Hepatocyte (in vitro differentiated cells): ENCODE measurements at regions not wholly inside any gene's neighbourhood (a gene's known extent, or its start where the extent isn't known, plus 50 kb on each side); places are given as distances from the start of the nearest gene placed in this dataset.
"Not testable (repeated sequence)": the region's sequence is repeated elsewhere in the genome, so short reads cannot be mapped to it uniquely, and the experiment has no call there.

Source experiments
- DNase-seq: peaks from one replicate; pipeline ENCODE4 v3.0.0-alpha.2; 2016; ENCODE audit warnings: low spot score
- H2AFZ ChIP-seq: fragments of 200-600 bp; sonication (generic); 2 replicates; pipeline ENCODE4 v1.6.0; 2016; ENCODE audit warnings: antibody characterized with exemption, mild to moderate bottlenecking
- H3K27ac ChIP-seq: fragments of 200-600 bp; sonication (generic); 2 replicates; pipeline ENCODE4 v1.5.1; 2016; ENCODE audit warnings: mild to moderate bottlenecking
- H3K27me3 ChIP-seq: fragments of 200-600 bp; sonication (generic); 2 replicates; pipeline ENCODE4 v1.6.1; 2016
- H3K36me3 ChIP-seq: fragments of 200-600 bp; sonication (generic); replicated peaks from 2 replicates; pipeline ENCODE4 v1.5.1; 2016; ENCODE audit warnings: low read depth; ENCODE audit not compliant: insufficient read depth
- H3K4me1 ChIP-seq: fragments of 200-600 bp; sonication (generic); 2 replicates; pipeline ENCODE4 v1.5.1; 2016; ENCODE audit warnings: mild to moderate bottlenecking, moderate library complexity; ENCODE audit not compliant: insufficient read depth
- H3K4me2 ChIP-seq: fragments of 200-600 bp; sonication (generic); 2 replicates; pipeline ENCODE4 v1.6.0; 2016
- H3K4me3 ChIP-seq: fragments of 200-600 bp; sonication (generic); 2 replicates; pipeline ENCODE4 v1.5.1; 2016; ENCODE audit warnings: mild to moderate bottlenecking
- H3K79me2 ChIP-seq: fragments of 200-600 bp; sonication (generic); 2 replicates; pipeline ENCODE4 v1.6.0; 2017; ENCODE audit warnings: mild to moderate bottlenecking
- H3K9me2 ChIP-seq: fragments of 200-600 bp; sonication (generic); replicated peaks from 2 replicates; pipeline ENCODE4 v1.6.0; 2017; ENCODE audit warnings: mild to moderate bottlenecking; ENCODE audit not compliant: insufficient read depth
- H3K9me3 ChIP-seq: fragments of 200-600 bp; sonication (generic); 2 replicates; pipeline ENCODE4 v1.5.1; 2016; ENCODE audit warnings: low read depth, mild to moderate bottlenecking
- H4K20me1 ChIP-seq: fragments of 200-600 bp; sonication (generic); 2 replicates; pipeline ENCODE4 v1.6.0; 2016; ENCODE audit warnings: mild to moderate bottlenecking; ENCODE audit not compliant: insufficient read depth, poor library complexity, severe bottlenecking
- EZH2 ChIP-seq: fragments of 200-600 bp; sonication (generic); IDR thresholded peaks from 2 replicates; pipeline ENCODE4 v1.6.1; 2016; ENCODE audit warnings: antibody characterized with exemption, mild to moderate bottlenecking, borderline replicate concordance
- EZH2phosphoT487 ChIP-seq: fragments of 200-600 bp; sonication (generic); IDR thresholded peaks from one replicate; pipeline ENCODE4 v1.6.1; 2018; ENCODE audit warnings: antibody characterized with exemption, mild to moderate bottlenecking, low read depth, moderate library complexity; ENCODE audit not compliant: unreplicated experiment, severe bottlenecking
- WGBS: methylation state at CpG from one replicate; pipeline ENCODE4 v1.1.6; 2016; ENCODE audit warnings: low lambda C conversion rate; ENCODE audit errors: missing lambda C conversion rate; 5-methylcytosine and 5-hydroxymethylcytosine counted together
- TF ChIP-seq, protein P1 (sequence below): fragments of 200-600 bp; sonication (generic); IDR thresholded peaks from 2 replicates; pipeline ENCODE4 v1.5.1; 2016; ENCODE audit warnings: antibody characterized with exemption, mild to moderate bottlenecking; ENCODE audit not compliant: poor library complexity

DNA sequence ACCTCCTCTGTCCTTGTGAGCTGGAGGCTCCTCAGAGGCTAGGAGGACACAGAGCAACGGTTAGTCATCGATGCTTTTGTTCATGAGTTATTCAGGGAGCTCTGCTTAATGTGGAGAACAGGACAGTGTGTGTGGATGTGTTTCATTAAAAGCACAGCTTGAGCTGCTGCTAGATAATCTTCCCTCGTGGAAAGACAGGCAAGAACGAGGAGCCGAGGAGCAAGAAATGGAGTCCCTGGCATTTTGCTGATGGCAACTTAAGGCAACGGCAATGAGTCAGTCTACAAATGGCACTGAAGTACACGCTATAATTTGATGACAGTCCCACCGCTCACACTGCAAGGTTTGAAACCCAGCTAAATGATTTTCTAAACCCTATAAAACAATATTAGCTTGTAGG is 106.2 kb downstream of the IGLL1 start:
- Histone ChIP-seq H4K20me1 (no peaks in the 10 kb centered on the region), H3K4me3 (no peak overlapping the region), H3K4me1 (no peaks in the 10 kb centered on the region), H3K27ac (no peak overlapping the region), H3K9me3 (no peaks in the 10 kb centered on the region), H3K27me3 (no peaks in the 10 kb centered on the region), H2AFZ (no peak overlapping the region), H3K36me3 (no peaks in the 10 kb centered on the region), H3K79me2 (no peaks in the 10 kb centered on the region), H3K9me2 (no peaks in the 10 kb centered on the region), H3K4me2 (no peak overlapping the region)
- TF ChIP-seq EZH2 (no peak), EZH2phosphoT487 (no peak)
- TF ChIP-seq, protein P1, sequence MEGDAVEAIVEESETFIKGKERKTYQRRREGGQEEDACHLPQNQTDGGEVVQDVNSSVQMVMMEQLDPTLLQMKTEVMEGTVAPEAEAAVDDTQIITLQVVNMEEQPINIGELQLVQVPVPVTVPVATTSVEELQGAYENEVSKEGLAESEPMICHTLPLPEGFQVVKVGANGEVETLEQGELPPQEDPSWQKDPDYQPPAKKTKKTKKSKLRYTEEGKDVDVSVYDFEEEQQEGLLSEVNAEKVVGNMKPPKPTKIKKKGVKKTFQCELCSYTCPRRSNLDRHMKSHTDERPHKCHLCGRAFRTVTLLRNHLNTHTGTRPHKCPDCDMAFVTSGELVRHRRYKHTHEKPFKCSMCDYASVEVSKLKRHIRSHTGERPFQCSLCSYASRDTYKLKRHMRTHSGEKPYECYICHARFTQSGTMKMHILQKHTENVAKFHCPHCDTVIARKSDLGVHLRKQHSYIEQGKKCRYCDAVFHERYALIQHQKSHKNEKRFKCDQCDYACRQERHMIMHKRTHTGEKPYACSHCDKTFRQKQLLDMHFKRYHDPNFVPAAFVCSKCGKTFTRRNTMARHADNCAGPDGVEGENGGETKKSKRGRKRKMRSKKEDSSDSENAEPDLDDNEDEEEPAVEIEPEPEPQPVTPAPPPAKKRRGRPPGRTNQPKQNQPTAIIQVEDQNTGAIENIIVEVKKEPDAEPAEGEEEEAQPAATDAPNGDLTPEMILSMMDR = no peak
- WGBS = 79% methylated on average over 8 of the region's 8 CpGs
- DNase-seq = no peak

DNA sequence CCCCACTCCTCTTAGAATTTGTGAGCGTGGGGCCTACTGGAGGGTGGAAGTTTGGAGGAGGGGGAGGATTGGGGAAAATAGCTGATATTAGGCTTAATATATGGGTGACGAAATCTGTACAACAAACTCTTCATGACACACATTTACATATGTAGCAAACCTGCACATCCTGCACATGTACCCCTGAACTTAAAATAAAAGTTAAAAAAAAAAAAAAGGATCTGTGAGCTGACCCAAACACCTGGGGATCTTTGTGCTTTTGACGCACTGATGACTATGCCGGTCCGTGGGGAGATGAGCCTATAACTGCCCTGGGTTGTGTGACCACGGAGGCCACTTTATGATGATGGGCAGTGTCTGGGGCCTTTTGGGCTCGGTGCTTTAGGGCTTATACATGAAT is 107.7 kb downstream of the IGLL1 start:
- not testable (repeated sequence) for H3K79me2 ChIP-seq, H3K9me2 ChIP-seq, H3K4me1 ChIP-seq

DNA sequence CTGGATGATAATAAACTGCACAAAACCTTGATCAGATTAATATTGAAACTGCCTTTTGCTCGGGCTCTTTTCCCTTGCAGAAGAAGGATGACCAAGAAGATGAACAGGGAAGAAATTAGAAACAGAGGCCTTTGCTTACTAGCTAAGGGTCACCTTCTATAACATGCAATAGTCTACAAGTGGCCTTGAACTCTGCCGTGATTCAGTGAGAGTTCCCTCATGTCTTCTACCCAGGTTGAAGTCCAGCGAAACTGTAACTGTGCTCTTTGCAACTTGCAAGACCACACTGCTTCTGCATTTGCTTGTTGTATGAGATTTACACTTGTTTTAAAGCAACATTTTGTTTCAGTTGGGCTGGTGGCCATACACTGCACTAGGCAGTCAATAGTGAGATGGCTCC is 108.4 kb downstream of the IGLL1 start:
- Histone ChIP-seq H3K27me3 (no peaks in the 10 kb centered on the region), H3K4me3 (no peak overlapping the region), H3K4me1 (no peaks in the 10 kb centered on the region), H3K9me2 (no peaks in the 10 kb centered on the region), H3K79me2 (no peaks in the 10 kb centered on the region), H3K36me3 (no peaks in the 10 kb centered on the region), H3K4me2 (no peak overlapping the region), H3K9me3 (no peaks in the 10 kb centered on the region), H3K27ac (no peak overlapping the region), H2AFZ (no peak overlapping the region), H4K20me1 (no peaks in the 10 kb centered on the region)
- TF ChIP-seq EZH2phosphoT487 = no peak
- no peak for TF ChIP-seq EZH2
- TF ChIP-seq, protein P1 = no peak
- WGBS = 82% methylated on average over 3 of the region's 3 CpGs
- DNase-seq = no peak

More for the DNA sequence above, 107.7 kb downstream of the IGLL1 start:
- H3K27me3 ChIP-seq, H3K27ac ChIP-seq, H3K4me3 ChIP-seq, H3K36me3 ChIP-seq, H3K9me3 ChIP-seq, DNase-seq, H2AFZ ChIP-seq, H4K20me1 ChIP-seq, H3K4me2 ChIP-seq: not testable (repeated sequence)
- 96% methylated on average over 7 of the region's 7 CpGs for WGBS

DNA sequence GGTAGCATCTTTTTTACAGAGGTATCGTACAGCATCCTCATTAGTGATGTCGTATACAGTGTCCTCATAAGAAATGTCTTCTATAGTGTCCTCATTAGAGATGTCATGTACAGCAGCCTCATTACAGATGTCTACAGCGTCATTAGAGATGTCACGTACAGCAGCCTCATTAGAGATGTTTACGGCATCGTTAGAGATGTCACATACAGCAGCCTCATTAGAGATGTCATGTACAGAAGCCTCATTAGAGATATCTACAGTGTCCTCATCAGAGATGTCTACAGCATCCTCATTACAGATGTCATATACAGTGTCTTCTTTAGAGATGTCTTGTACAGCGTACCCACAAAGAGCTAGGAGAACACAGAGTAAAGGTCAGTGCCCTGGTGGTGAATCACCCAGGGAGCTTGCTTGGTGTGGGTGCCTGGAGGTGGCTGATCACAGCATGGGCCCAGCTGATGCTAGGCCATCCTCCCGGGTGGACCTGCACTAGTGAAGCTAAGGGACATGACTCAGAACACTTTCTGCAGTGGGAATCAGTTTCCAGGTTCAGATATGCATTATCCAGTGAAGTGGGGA is 109.2 kb downstream of the IGLL1 start:
- Histone ChIP-seq H3K4me1 (no peaks in the 10 kb centered on the region), H3K27me3 (no peaks in the 10 kb centered on the region), H3K36me3 (no peaks in the 10 kb centered on the region), H3K4me2 (no peak overlapping the region), H3K4me3 (no peak overlapping the region), H3K9me3 (no peaks in the 10 kb centered on the region), H3K79me2 (no peaks in the 10 kb centered on the region), H3K9me2 (no peaks in the 10 kb centered on the region), H2AFZ (no peak overlapping the region), H3K27ac (no peak overlapping the region), H4K20me1 (no peaks in the 10 kb centered on the region)
- TF ChIP-seq, protein P1 = no peak
- TF ChIP-seq EZH2 = no peak
- TF ChIP-seq EZH2phosphoT487 = no peak
- WGBS = 93% methylated on average over 8 of the region's 8 CpGs
- DNase-seq = no peak
